ENCODE measurements at regions not wholly inside any gene's neighbourhood (a gene's known extent, or its start where the extent isn't known, plus 50 kb on each side); places are given as distances from the start of the nearest gene placed in this dataset.

DNA sequence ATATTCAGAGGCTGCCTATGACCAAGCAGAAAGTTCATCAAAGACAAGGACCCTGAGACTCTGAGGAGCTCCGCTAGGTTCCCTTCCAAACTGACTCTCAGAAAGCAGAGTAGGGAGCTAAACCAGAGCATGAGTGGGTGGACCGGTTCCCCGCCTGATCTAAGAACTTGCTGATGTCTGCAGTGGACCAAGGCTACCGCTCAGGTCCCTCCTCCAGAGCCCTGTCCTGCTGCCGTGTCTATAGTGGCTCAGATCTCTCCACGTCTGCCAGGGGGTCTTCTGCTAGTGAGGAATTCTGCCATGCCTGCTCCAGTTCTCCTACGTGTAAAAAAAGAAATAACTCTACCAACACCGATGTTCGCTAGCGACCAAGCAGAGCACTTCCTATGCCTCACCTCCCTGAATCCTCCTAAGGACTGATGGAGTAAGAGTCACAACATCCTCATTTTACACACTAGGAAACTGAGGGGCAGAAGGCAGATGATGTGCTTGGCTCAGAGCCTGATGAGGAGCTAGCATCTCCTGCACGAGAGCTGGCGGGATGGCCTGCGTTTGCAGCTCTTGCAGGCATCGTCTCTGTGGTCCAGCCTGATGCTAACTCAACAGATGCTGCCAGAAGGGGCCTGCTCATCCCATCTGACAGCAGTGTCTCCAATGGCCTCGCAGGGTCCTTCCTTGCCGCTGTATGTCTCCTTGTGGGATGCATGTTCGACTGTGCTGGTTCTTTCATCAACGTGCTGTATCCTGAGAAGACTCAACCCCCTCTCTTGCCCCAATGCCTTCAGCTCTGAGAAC lies 265.5 kb downstream of the C16orf95 start:
- Histone ChIP-seq H3K36me3 (no peaks in the 10 kb centered on the region), H3K27me3 (no peaks in the 10 kb centered on the region), H3K4me3 (no peak overlapping the region), H3K27ac (no peak overlapping the region), H3K4me1 (no peaks in the 10 kb centered on the region), H3K9me3 (no peaks in the 10 kb centered on the region)
- TF ChIP-seq POLR2A (IDR thresholded peaks at IDR 0.05) = no peak
- TF ChIP-seq POLR2AphosphoS5 (IDR thresholded peaks at IDR 0.05; ENCODE audit: insufficient read depth in 1 of 2, low read depth in 1 of 2) = no peak
- TF ChIP-seq CTCF (IDR thresholded peaks at IDR 0.05) = no peak
- intact Hi-C loops (cut with DNase I) = loop anchor here (5.0 kb wide), 1 partner anchor 484 kb away; the partner anchor contains the start of gene FOXC2
- no peak for DNase-seq (ENCODE audit: extremely low spot score in 2 of 2)

DNA sequence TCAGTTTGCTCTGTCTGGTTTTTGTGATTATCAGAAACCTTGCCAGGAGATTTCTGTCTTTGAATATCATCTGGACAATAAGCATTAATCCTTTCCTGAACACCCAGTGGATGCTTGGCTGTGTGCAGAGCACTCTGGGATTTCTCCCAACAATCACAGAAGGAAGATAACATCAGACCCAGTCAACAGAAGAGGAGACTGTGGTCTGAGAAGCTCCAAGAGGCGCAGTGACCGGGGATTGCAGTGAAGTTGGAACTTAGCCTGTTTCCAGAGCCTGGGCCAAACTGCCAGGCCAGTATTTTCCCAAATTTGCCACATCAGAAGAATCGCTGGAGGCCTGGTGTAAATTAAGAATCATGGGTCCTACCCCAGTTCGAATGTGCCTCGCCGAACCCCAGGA lies 264.7 kb downstream of the C16orf95 start:
- no peak overlapping the region for H3K27ac ChIP-seq
- no peaks in the 10 kb centered on the region for H3K4me1 ChIP-seq
- intact Hi-C loops (cut with DNase I) = loop anchor here (5.0 kb wide), 1 partner anchor 485 kb away; the partner anchor contains the start of gene FOXC2
- no peaks in the 10 kb centered on the region for H3K27me3 ChIP-seq
- no peaks in the 10 kb centered on the region for H3K9me3 ChIP-seq
- TF ChIP-seq POLR2A (IDR thresholded peaks at IDR 0.05) = no peak
- no peak for TF ChIP-seq CTCF (IDR thresholded peaks at IDR 0.05)
- TF ChIP-seq POLR2AphosphoS5 (IDR thresholded peaks at IDR 0.05; ENCODE audit: insufficient read depth in 1 of 2, low read depth in 1 of 2) = no peak
- no peak for DNase-seq (ENCODE audit: extremely low spot score in 2 of 2)
- H3K4me3 ChIP-seq = no peak overlapping the region
- no peaks in the 10 kb centered on the region for H3K36me3 ChIP-seq

- Histone ChIP-seq H3K4me3 (no peak overlapping the region), H3K27ac (no peak overlapping the region), H3K4me1 (no peaks in the 10 kb centered on the region), H3K36me3 (no peaks in the 10 kb centered on the region), H3K9me3 (no peaks in the 10 kb centered on the region), H3K27me3 (no peaks in the 10 kb centered on the region)
- intact Hi-C loops (cut with DNase I) = loop anchor here (5.0 kb wide), 1 partner anchor 486 kb away; the partner anchor contains the start of gene FOXC2
- no peak for TF ChIP-seq POLR2AphosphoS5 (IDR thresholded peaks at IDR 0.05; ENCODE audit: insufficient read depth in 1 of 2, low read depth in 1 of 2)
- TF ChIP-seq CTCF (IDR thresholded peaks at IDR 0.05) = no peak
- TF ChIP-seq POLR2A (IDR thresholded peaks at IDR 0.05) = no peak
- no peak for DNase-seq (ENCODE audit: extremely low spot score in 2 of 2)
Observed at GRCh38 chr16:87053016-87053982, 263.9 kb downstream of the C16orf95 start.

DNA sequence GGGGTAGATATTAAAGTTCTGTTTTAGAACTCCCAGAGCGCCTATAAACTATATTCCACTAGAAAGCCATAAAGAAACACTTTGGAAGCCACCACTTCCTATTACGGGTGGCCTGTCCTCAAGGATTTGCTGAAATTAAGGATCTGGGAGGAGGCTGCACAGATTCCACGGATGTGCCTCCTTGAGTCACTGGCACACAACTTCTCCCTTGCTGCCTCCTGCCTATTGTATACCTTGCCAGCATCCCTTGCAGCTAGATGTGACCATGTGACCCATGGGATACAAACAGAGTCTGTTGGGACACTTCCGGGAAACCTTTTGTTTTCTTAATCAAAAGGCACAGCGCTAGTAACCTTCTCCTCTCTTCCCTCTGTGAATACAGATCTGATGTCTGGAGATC lies 263.0 kb downstream of the C16orf95 start:
- no peak overlapping the region for H3K27ac ChIP-seq
- no peak for DNase-seq (ENCODE audit: extremely low spot score in 2 of 2)
- no peaks in the 10 kb centered on the region for H3K36me3 ChIP-seq
- H3K9me3 ChIP-seq = no peaks in the 10 kb centered on the region
- TF ChIP-seq CTCF (IDR thresholded peaks at IDR 0.05) = no peak
- no peak for TF ChIP-seq POLR2A (IDR thresholded peaks at IDR 0.05)
- no peak for TF ChIP-seq POLR2AphosphoS5 (IDR thresholded peaks at IDR 0.05; ENCODE audit: insufficient read depth in 1 of 2, low read depth in 1 of 2)
- H3K4me3 ChIP-seq = no peak overlapping the region
- intact Hi-C loops (cut with DNase I) = loop anchor here (5.0 kb wide), 1 partner anchor 487 kb away; the partner anchor contains the start of gene FOXC2
- H3K27me3 ChIP-seq = no peaks in the 10 kb centered on the region
- no peaks in the 10 kb centered on the region for H3K4me1 ChIP-seq

Measured in vagina (tissue), 2 donors.